ENCODE measurements at regions not wholly inside any gene's neighbourhood (a gene's known extent, or its start where the extent isn't known, plus 50 kb on each side); places are given as distances from the start of the nearest gene placed in this dataset.

DNA sequence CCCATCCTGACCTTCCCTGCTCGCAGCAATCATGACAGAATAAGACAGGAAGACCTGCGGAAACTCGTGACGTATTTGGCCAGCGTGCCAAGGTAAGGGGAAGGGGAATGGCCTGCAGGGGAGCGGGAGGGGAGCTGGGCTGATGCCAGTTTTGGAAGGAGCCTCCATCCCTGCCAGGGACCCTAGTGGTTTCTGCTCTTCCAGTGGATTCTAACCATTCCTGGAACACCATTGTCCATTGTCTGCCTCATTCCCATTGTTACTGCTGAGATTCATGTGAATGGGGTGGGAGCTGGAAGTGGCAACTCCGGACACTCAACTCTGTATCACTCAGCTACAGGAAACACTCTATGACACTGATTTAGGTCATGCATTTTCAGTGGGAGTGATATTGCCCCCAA, 242.9 kb upstream of the ROPN1 start:
- H3K36me3 ChIP-seq (replicated peaks in 1 of 2; ENCODE audit: control insufficient read depth in 2 of 2, insufficient read depth in 2 of 2, low read length in 2 of 2) = peaks cover 0 to 6% of the 10 kb centered on the region in 2 donors
- peaks cover 16 to 25% of the 10 kb centered on the region in 2 donors for H3K4me1 ChIP-seq (ENCODE audit: control insufficient read depth in 2 of 2, insufficient read depth in 1 of 2, low read depth in 1 of 2, low read length in 2 of 2)
- WGBS, 2 donors (ENCODE audit: extremely low coverage in 2 of 2, insufficient read length in 2 of 2, insufficient replicate concordance in 1 of 2) = no CpG with 5 or more reads among the region's 7 CpGs
- H3K14ac ChIP-seq (ENCODE audit: low read length) = no peak overlapping the region
- H3K9ac ChIP-seq (ENCODE audit: low read depth, low read length, poor library complexity) = no peak overlapping the region
- DNase-seq (ENCODE audit: low spot score) = no peak
- no peak overlapping the region for H2BK5ac ChIP-seq (ENCODE audit: low read length)
- no peak overlapping the region for H4K8ac ChIP-seq (ENCODE audit: low read depth, low read length)
- no peak overlapping the region for H2BK15ac ChIP-seq (ENCODE audit: low read length)
- no peak overlapping the region for H3K27ac ChIP-seq (replicated peaks; ENCODE audit: low read length)
- no peak overlapping the region for H4K91ac ChIP-seq (ENCODE audit: low read depth, low read length, poor library complexity)
- H2BK120ac ChIP-seq (ENCODE audit: low read depth, low read length) = no peak overlapping the region
- H3K4me2 ChIP-seq (ENCODE audit: insufficient read depth, low read length, poor library complexity, severe bottlenecking) = no peak overlapping the region
- no peak overlapping the region for H2AK5ac ChIP-seq (ENCODE audit: low read depth, low read length)
- H3K4me3 ChIP-seq (ENCODE audit: low read length in 2 of 2) = no peak overlapping the region
- no peak overlapping the region for H3K4ac ChIP-seq (ENCODE audit: low read length)
- no peak overlapping the region for H2BK12ac ChIP-seq (ENCODE audit: low read length)
- H3K79me1 ChIP-seq (ENCODE audit: low read depth, low read length) = no peaks in the 10 kb centered on the region
- no peak overlapping the region for H2AFZ ChIP-seq (ENCODE audit: low read length)
- H3K9me3 ChIP-seq (replicated peaks in 1 of 2; ENCODE audit: control insufficient read depth in 2 of 2, insufficient read depth in 1 of 2, low read depth in 1 of 2, low read length in 2 of 2) = peaks cover 0 to 2% of the 10 kb centered on the region in 2 donors
- H3K18ac ChIP-seq (ENCODE audit: low read length) = no peak overlapping the region
- no peaks in the 10 kb centered on the region for H3K27me3 ChIP-seq (ENCODE audit: control insufficient read depth in 3 of 3, insufficient read depth in 3 of 3, low read depth in 1 of 3, low read length in 3 of 3)
- H3K23ac ChIP-seq (ENCODE audit: low read depth, low read length, poor library complexity) = no peak overlapping the region

- no peak for DNase-seq (ENCODE audit: low spot score)
- no peak overlapping the region for H2AFZ ChIP-seq (ENCODE audit: low read length)
- no peak overlapping the region for H2BK5ac ChIP-seq (ENCODE audit: low read length)
- no peak overlapping the region for H2AK5ac ChIP-seq (ENCODE audit: low read depth, low read length)
- peaks cover 0 to 2% of the 10 kb centered on the region in 2 donors for H3K9me3 ChIP-seq (replicated peaks in 1 of 2; ENCODE audit: control insufficient read depth in 2 of 2, insufficient read depth in 1 of 2, low read depth in 1 of 2, low read length in 2 of 2)
- no CpG with 5 or more reads among the region's 6 CpGs for WGBS, 2 donors (ENCODE audit: extremely low coverage in 2 of 2, insufficient read length in 2 of 2, insufficient replicate concordance in 1 of 2)
- no peak overlapping the region for H3K23ac ChIP-seq (ENCODE audit: low read depth, low read length, poor library complexity)
- peak overlapping the region; percentile 33 for H3K27ac ChIP-seq (replicated peaks; ENCODE audit: low read length)
- H3K14ac ChIP-seq (ENCODE audit: low read length) = no peak overlapping the region
- no peaks in the 10 kb centered on the region for H3K27me3 ChIP-seq (ENCODE audit: control insufficient read depth in 3 of 3, insufficient read depth in 3 of 3, low read depth in 1 of 3, low read length in 3 of 3)
- no peak overlapping the region for H2BK12ac ChIP-seq (ENCODE audit: low read length)
- H3K9ac ChIP-seq (ENCODE audit: low read depth, low read length, poor library complexity) = no peak overlapping the region
- no peak overlapping the region for H3K4me3 ChIP-seq (ENCODE audit: low read length in 2 of 2)
- no peak overlapping the region for H3K4me2 ChIP-seq (ENCODE audit: insufficient read depth, low read length, poor library complexity, severe bottlenecking)
- H3K36me3 ChIP-seq (replicated peaks in 1 of 2; ENCODE audit: control insufficient read depth in 2 of 2, insufficient read depth in 2 of 2, low read length in 2 of 2) = peaks cover 0 to 8% of the 10 kb centered on the region in 2 donors
- no peaks in the 10 kb centered on the region for H3K79me1 ChIP-seq (ENCODE audit: low read depth, low read length)
- H3K4me1 ChIP-seq (ENCODE audit: control insufficient read depth in 2 of 2, insufficient read depth in 1 of 2, low read depth in 1 of 2, low read length in 2 of 2) = peaks cover 14 to 19% of the 10 kb centered on the region in 2 donors
- H2BK120ac ChIP-seq (ENCODE audit: low read depth, low read length) = no peak overlapping the region
- no peak overlapping the region for H3K18ac ChIP-seq (ENCODE audit: low read length)
- no peak overlapping the region for H2BK15ac ChIP-seq (ENCODE audit: low read length)
- no peak overlapping the region for H4K91ac ChIP-seq (ENCODE audit: low read depth, low read length, poor library complexity)
- H3K4ac ChIP-seq (ENCODE audit: low read length) = no peak overlapping the region
- no peak overlapping the region for H4K8ac ChIP-seq (ENCODE audit: low read depth, low read length)
Observed at GRCh38 chr3:124235446-124235845, 243.5 kb upstream of the ROPN1 start.

- Histone ChIP-seq H4K91ac (ENCODE audit: low read depth, low read length, poor library complexity) (no peak overlapping the region), H2BK120ac (ENCODE audit: low read depth, low read length) (no peak overlapping the region), H3K36me3 (replicated peaks in 1 of 2; ENCODE audit: control insufficient read depth in 2 of 2, insufficient read depth in 2 of 2, low read length in 2 of 2) (peaks cover 0 to 4% of the 10 kb centered on the region in 2 donors), H3K23ac (ENCODE audit: low read depth, low read length, poor library complexity) (no peak overlapping the region), H2BK12ac (ENCODE audit: low read length) (no peak overlapping the region), H3K4me1 (ENCODE audit: control insufficient read depth in 2 of 2, insufficient read depth in 1 of 2, low read depth in 1 of 2, low read length in 2 of 2) (peaks cover 4 to 10% of the 10 kb centered on the region in 2 donors), H3K9me3 (replicated peaks in 1 of 2; ENCODE audit: control insufficient read depth in 2 of 2, insufficient read depth in 1 of 2, low read depth in 1 of 2, low read length in 2 of 2) (no peaks in the 10 kb centered on the region), H2BK15ac (ENCODE audit: low read length) (no peak overlapping the region), H2AK5ac (ENCODE audit: low read depth, low read length) (no peak overlapping the region), H3K27me3 (ENCODE audit: control insufficient read depth in 3 of 3, insufficient read depth in 3 of 3, low read depth in 1 of 3, low read length in 3 of 3) (no peaks in the 10 kb centered on the region), H3K4ac (ENCODE audit: low read length) (no peak overlapping the region), H3K27ac (replicated peaks; ENCODE audit: low read length) (no peak overlapping the region), H4K8ac (ENCODE audit: low read depth, low read length) (no peak overlapping the region), H3K14ac (ENCODE audit: low read length) (no peak overlapping the region), H3K79me1 (ENCODE audit: low read depth, low read length) (no peaks in the 10 kb centered on the region), H2BK5ac (ENCODE audit: low read length) (no peak overlapping the region), H3K9ac (ENCODE audit: low read depth, low read length, poor library complexity) (no peak overlapping the region), H3K18ac (ENCODE audit: low read length) (no peak overlapping the region), H3K4me2 (ENCODE audit: insufficient read depth, low read length, poor library complexity, severe bottlenecking) (no peak overlapping the region), H2AFZ (ENCODE audit: low read length) (no peak overlapping the region), H3K4me3 (ENCODE audit: low read length in 2 of 2) (no peak overlapping the region)
- WGBS, 2 donors (ENCODE audit: extremely low coverage in 2 of 2, insufficient read length in 2 of 2, insufficient replicate concordance in 1 of 2) = no CpG with 5 or more reads among the region's 5 CpGs
- DNase-seq (ENCODE audit: low spot score) = no peak
Observed at GRCh38 chr3:124243177-124243859, 251.4 kb upstream of the ROPN1 start.

DNA sequence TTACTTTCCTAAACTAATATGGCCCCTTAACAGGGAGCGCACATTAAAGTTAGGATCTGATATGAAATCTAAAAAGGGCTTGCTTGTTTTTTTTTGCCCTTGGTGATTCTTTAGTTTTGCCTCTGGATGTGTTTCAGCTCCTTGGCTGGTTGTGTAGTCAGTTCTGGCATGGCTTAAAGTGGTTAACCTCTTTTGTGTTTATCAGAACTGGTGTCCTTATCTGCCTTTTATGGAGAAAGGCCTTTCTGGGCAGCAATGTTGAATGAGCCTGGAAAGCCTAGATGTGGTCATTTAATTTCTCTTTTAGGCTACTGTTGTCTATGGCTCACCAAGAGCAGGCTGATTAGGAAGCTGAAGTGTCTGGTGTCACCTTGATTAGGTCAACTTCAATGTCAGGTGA, 254.5 kb upstream of the ROPN1 start:
- DNase-seq (ENCODE audit: low spot score) = no peak
- Histone ChIP-seq H3K18ac (ENCODE audit: low read length) (no peak overlapping the region), H3K23ac (ENCODE audit: low read depth, low read length, poor library complexity) (no peak overlapping the region), H3K9ac (ENCODE audit: low read depth, low read length, poor library complexity) (no peak overlapping the region), H3K4me2 (ENCODE audit: insufficient read depth, low read length, poor library complexity, severe bottlenecking) (no peak overlapping the region), H3K9me3 (replicated peaks in 1 of 2; ENCODE audit: control insufficient read depth in 2 of 2, insufficient read depth in 1 of 2, low read depth in 1 of 2, low read length in 2 of 2) (peaks cover 0 to 6% of the 10 kb centered on the region in 2 donors), H4K91ac (ENCODE audit: low read depth, low read length, poor library complexity) (no peak overlapping the region), H3K27me3 (ENCODE audit: control insufficient read depth in 3 of 3, insufficient read depth in 3 of 3, low read depth in 1 of 3, low read length in 3 of 3) (no peaks in the 10 kb centered on the region), H2AK5ac (ENCODE audit: low read depth, low read length) (no peak overlapping the region), H3K27ac (replicated peaks; ENCODE audit: low read length) (no peak overlapping the region), H3K4me1 (ENCODE audit: control insufficient read depth in 2 of 2, insufficient read depth in 1 of 2, low read depth in 1 of 2, low read length in 2 of 2) (peaks cover 4 to 12% of the 10 kb centered on the region in 2 donors), H2BK120ac (ENCODE audit: low read depth, low read length) (no peak overlapping the region), H3K14ac (ENCODE audit: low read length) (no peak overlapping the region), H2AFZ (ENCODE audit: low read length) (no peak overlapping the region), H4K8ac (ENCODE audit: low read depth, low read length) (no peak overlapping the region), H3K36me3 (replicated peaks in 1 of 2; ENCODE audit: control insufficient read depth in 2 of 2, insufficient read depth in 2 of 2, low read length in 2 of 2) (no peaks in the 10 kb centered on the region), H2BK5ac (ENCODE audit: low read length) (no peak overlapping the region), H2BK15ac (ENCODE audit: low read length) (no peak overlapping the region), H3K79me1 (ENCODE audit: low read depth, low read length) (no peaks in the 10 kb centered on the region), H3K4ac (ENCODE audit: low read length) (no peak overlapping the region), H3K4me3 (ENCODE audit: low read length in 2 of 2) (no peak overlapping the region), H2BK12ac (ENCODE audit: low read length) (no peak overlapping the region)
- WGBS, 2 donors (ENCODE audit: extremely low coverage in 2 of 2, insufficient read length in 2 of 2, insufficient replicate concordance in 1 of 2) = no CpG with 5 or more reads among the region's 1 CpG

Data from neuronal stem cell (in vitro differentiated cells).